HEK293 (cell line): ENCODE measurements at regions not wholly inside any gene's neighbourhood (a gene's known extent, or its start where the extent isn't known, plus 50 kb on each side); places are given as distances from the start of the nearest gene placed in this dataset.

Experiments used
- CTCF ChIA-PET: fragments of 350-600 bp; formaldehyde crosslinking; extraction: SDS; loops from one replicate; lab custom pipeline; 2021; ENCODE audit warnings: antibody characterized with exemption; lab: Yijun Ruan, JAX
- POLR2A ChIA-PET: fragments of 300-600 bp; formaldehyde crosslinking; extraction: SDS; loops from one replicate; lab custom pipeline; 2020; ENCODE audit warnings: antibody characterized with exemption, inconsistent platforms; lab: Yijun Ruan, JAX
- H3K27ac ChIP-seq: fragments of 200-500 bp; sonication (Bioruptor generic); 2 replicates; pipeline ENCODE4 v1.5.1; 2014; ENCODE audit warnings: low read depth, low read length, control low read depth, inconsistent platforms; ENCODE audit errors: extremely low read depth
- H3K36me3 ChIP-seq, 2 experiments: fragments of 200-500 bp in 1 of 2; sonication (Bioruptor generic) in 1 of 2; 1 replicate in 1 of 2; 2 replicates in 1 of 2; pipeline ENCODE4 v1.5.1; 2014 to 2017; ENCODE audit warnings: inconsistent platforms in 2 of 2, low read length in 2 of 2; ENCODE audit not compliant: control insufficient read depth in 2 of 2, insufficient read depth in 1 of 2
- H3K4me1 ChIP-seq: fragments of 200-500 bp; sonication (Bioruptor generic); 2 replicates; pipeline ENCODE4 v1.5.1; 2014; ENCODE audit warnings: mild to moderate bottlenecking, low read length, inconsistent platforms; ENCODE audit not compliant: control insufficient read depth, insufficient read depth
- H3K4me3 ChIP-seq: 2 replicates; pipeline ENCODE4 v1.5.1; 2011; ENCODE audit warnings: low read depth, mild to moderate bottlenecking, control low read depth, low read length, moderate library complexity
- H3K9me3 ChIP-seq: fragments of 200-500 bp; sonication (Bioruptor generic); 2 replicates; pipeline ENCODE4 v1.5.1; 2014; ENCODE audit warnings: low read depth, low read length, inconsistent platforms; ENCODE audit not compliant: control insufficient read depth, insufficient read depth
- FEZF1 ChIP-seq: fragments of 450-650 bp; formaldehyde crosslinking; IDR thresholded peaks from 2 replicates; pipeline ENCODE4 v1.5.1; 2016; ENCODE audit warnings: missing biosample characterization, missing genetic modification characterization
- GLI2 ChIP-seq: fragments of 450-650 bp; formaldehyde crosslinking; IDR thresholded peaks from 2 replicates; pipeline ENCODE4; 2017; ENCODE audit warnings: missing biosample characterization, missing genetic modification characterization, low read depth, borderline replicate concordance
- MYNN ChIP-seq: fragments of 450-650 bp; formaldehyde crosslinking; IDR thresholded peaks from 2 replicates; pipeline ENCODE4 v1.5.1; 2016; ENCODE audit warnings: missing biosample characterization, missing genetic modification characterization, borderline replicate concordance
- PBX3 ChIP-seq: sonication (generic); formaldehyde crosslinking; IDR thresholded peaks from 2 replicates; pipeline ENCODE4 v1.8.1; 2022; ENCODE audit warnings: mild to moderate bottlenecking, moderate library complexity, missing genetic modification reagents
- PRDM2 ChIP-seq: fragments of 450-650 bp; formaldehyde crosslinking; IDR thresholded peaks from 2 replicates; pipeline ENCODE4 v1.5.1; 2016; ENCODE audit warnings: missing biosample characterization, missing genetic modification characterization, borderline replicate concordance
- SALL2 ChIP-seq: fragments of 450-650 bp; formaldehyde crosslinking; IDR thresholded peaks from 2 replicates; pipeline ENCODE4 v1.5.0; 2017; ENCODE audit warnings: missing biosample characterization, mild to moderate bottlenecking, missing genetic modification characterization, borderline replicate concordance
- SP2 ChIP-seq: fragments of 450-650 bp; formaldehyde crosslinking; IDR thresholded peaks from 2 replicates; pipeline ENCODE4 v1.5.1; 2016; ENCODE audit warnings: missing biosample characterization, missing genetic modification characterization
- SP3 ChIP-seq: fragments of 450-650 bp; formaldehyde crosslinking; IDR thresholded peaks from 2 replicates; pipeline ENCODE4 v1.5.1; 2016; ENCODE audit warnings: missing biosample characterization, missing genetic modification characterization
- ZBTB6 ChIP-seq: fragments of 450-650 bp; formaldehyde crosslinking; IDR thresholded peaks from 2 replicates; pipeline ENCODE4 v1.5.1; 2017; ENCODE audit warnings: missing biosample characterization, missing genetic modification characterization
- ZBTB7A ChIP-seq: fragments of 450-650 bp; formaldehyde crosslinking; IDR thresholded peaks from 2 replicates; pipeline ENCODE4 v1.5.1; 2016; ENCODE audit warnings: low read depth, missing biosample characterization, missing genetic modification characterization
- ZNF174 ChIP-seq: fragments of 450-650 bp; formaldehyde crosslinking; IDR thresholded peaks from 2 replicates; pipeline ENCODE4 v1.5.0; 2017; ENCODE audit warnings: missing biosample characterization, mild to moderate bottlenecking, missing genetic modification characterization
- ZNF214 ChIP-seq: fragments of 450-650 bp; formaldehyde crosslinking; IDR thresholded peaks from 2 replicates; pipeline ENCODE4 v1.5.1; 2017; ENCODE audit warnings: missing biosample characterization, mild to moderate bottlenecking, missing genetic modification characterization, borderline replicate concordance
- ZNF266 ChIP-seq: fragments of 450-650 bp; formaldehyde crosslinking; IDR thresholded peaks from 2 replicates; pipeline ENCODE4 v1.5.1; 2016; ENCODE audit warnings: missing biosample characterization, missing genetic modification characterization, low read depth
- ZNF292 ChIP-seq: fragments of 450-650 bp; formaldehyde crosslinking; IDR thresholded peaks from 2 replicates; pipeline ENCODE4 v1.5.1; 2016; ENCODE audit warnings: low read depth, missing biosample characterization, missing genetic modification characterization, borderline replicate concordance
- ZNF391 ChIP-seq: fragments of 450-650 bp; formaldehyde crosslinking; IDR thresholded peaks from 2 replicates; pipeline ENCODE4 v1.5.1; 2016; ENCODE audit warnings: low read depth, missing biosample characterization, missing genetic modification characterization, borderline replicate concordance
- ZNF426 ChIP-seq: fragments of 450-650 bp; formaldehyde crosslinking; IDR thresholded peaks from 2 replicates; pipeline ENCODE4 v1.5.1; 2017; ENCODE audit warnings: missing biosample characterization, missing genetic modification characterization, mild to moderate bottlenecking, inconsistent platforms, moderate library complexity
- ZNF48 ChIP-seq: fragments of 450-650 bp; formaldehyde crosslinking; IDR thresholded peaks from 2 replicates; pipeline ENCODE4 v1.5.1; 2016; ENCODE audit warnings: missing biosample characterization, missing genetic modification characterization
- ZNF510 ChIP-seq: fragments of 450-650 bp; formaldehyde crosslinking; IDR thresholded peaks from 2 replicates; pipeline ENCODE4 v1.5.1; 2018; ENCODE audit warnings: mild to moderate bottlenecking, missing genetic modification characterization, missing biosample characterization; ENCODE audit not compliant: insufficient replicate concordance
- ZNF555 ChIP-seq: fragments of 450-650 bp; formaldehyde crosslinking; conservative IDR thresholded peaks from 2 replicates; pipeline ENCODE4 v1.5.1; 2017; ENCODE audit warnings: missing biosample characterization, mild to moderate bottlenecking, missing genetic modification characterization, inconsistent platforms
- ZNF600 ChIP-seq: fragments of 450-650 bp; formaldehyde crosslinking; IDR thresholded peaks from 2 replicates; pipeline ENCODE4 v1.5.1; 2016; ENCODE audit warnings: missing biosample characterization, missing genetic modification characterization
- ZNF621 ChIP-seq: fragments of 450-650 bp; formaldehyde crosslinking; IDR thresholded peaks from 2 replicates; pipeline ENCODE4 v1.5.1; 2017; ENCODE audit warnings: missing biosample characterization, missing genetic modification characterization
- ZNF658 ChIP-seq: fragments of 450-650 bp; formaldehyde crosslinking; IDR thresholded peaks from 2 replicates; pipeline ENCODE4; 2016; ENCODE audit warnings: missing biosample characterization, missing genetic modification characterization

- no peak overlapping the region for H3K27ac ChIP-seq
- ChIA-PET POLR2A (no interaction called here), CTCF (no interaction called here)
- no peaks in the 10 kb centered on the region for H3K4me1 ChIP-seq
- no peaks in the 10 kb centered on the region for H3K36me3 ChIP-seq
- TF ChIP-seq ZNF600 (tag by site-specific recombination) (no peak), ZNF174 (tag by site-specific recombination) (no peak), ZBTB7A (tag by site-specific recombination) (no peak), ZNF48 (tag by site-specific recombination) (no peak)
- no peak overlapping the region for H3K4me3 ChIP-seq
- H3K9me3 ChIP-seq, result no peaks in the 10 kb centered on the region
These were observed 265.0 kb downstream of the TAFA4 start for GRCh38 chr3:68667346-68667745.

- H3K27ac ChIP-seq, result no peak overlapping the region
- CTCF ChIA-PET, result interaction anchor here (0.6 kb wide), 1 partner anchor 133 kb away, joined by 3 read pairs; no protein-coding TSS in a partner anchor
- TF ChIP-seq ZNF266 (tag by site-specific recombination), result no peak
- TF ChIP-seq SP2 (tag by site-specific recombination), result no peak
- TF ChIP-seq, all 188 proteins: peak for 0
- no peaks in the 10 kb centered on the region for H3K36me3 ChIP-seq
- no peaks in the 10 kb centered on the region for H3K9me3 ChIP-seq
- POLR2A ChIA-PET, result no interaction called here
- H3K4me1 ChIP-seq, result no peaks in the 10 kb centered on the region
- no peak overlapping the region for H3K4me3 ChIP-seq
These were observed 265.8 kb downstream of the TAFA4 start for GRCh38 chr3:68666429-68667136.

GRCh38 chr3:68664276-68664675 is 268.1 kb downstream of the TAFA4 start:
- H3K9me3 ChIP-seq, result no peaks in the 10 kb centered on the region
- H3K4me1 ChIP-seq, result no peaks in the 10 kb centered on the region
- POLR2A ChIA-PET, result no interaction called here
- H3K36me3 ChIP-seq, result no peaks in the 10 kb centered on the region
- no peak overlapping the region for H3K4me3 ChIP-seq
- CTCF ChIA-PET, result no interaction called here
- H3K27ac ChIP-seq, result no peak overlapping the region
- TF ChIP-seq SALL2 (tag by site-specific recombination), result no peak
- TF ChIP-seq FEZF1 (tag by site-specific recombination), result no peak
- no peak for TF ChIP-seq SP3 (tag by site-specific recombination)
- TF ChIP-seq MYNN (tag by site-specific recombination), result no peak
- no peak for TF ChIP-seq ZBTB6 (tag by site-specific recombination)
- TF ChIP-seq ZBTB7A (tag by site-specific recombination), result no peak
- no peak for TF ChIP-seq ZNF510 (tag by site-specific recombination)
- TF ChIP-seq GLI2 (tag by site-specific recombination), result no peak
- no peak for TF ChIP-seq PRDM2 (tag by site-specific recombination)
- TF ChIP-seq ZNF426, result no peak
- no peak for TF ChIP-seq PBX3 (CRISPR knock-in tag)
- TF ChIP-seq ZNF214, result no peak
- no peak for TF ChIP-seq ZNF658 (tag by site-specific recombination)
- no peak for TF ChIP-seq ZNF555
- no peak for TF ChIP-seq ZNF292 (tag by site-specific recombination)
- no peak for TF ChIP-seq ZNF391 (tag by site-specific recombination)
- no peak for TF ChIP-seq ZNF621 (tag by site-specific recombination)
